Astrocyte (in vitro differentiated cells and primary cell): ENCODE measurements at regions not wholly inside any gene's neighbourhood (a gene's known extent, or its start where the extent isn't known, plus 50 kb on each side); places are given as distances from the start of the nearest gene placed in this dataset.

Source experiments
- CTCF ChIP-seq: IDR thresholded peaks from 2 replicates; pipeline ENCODE4 v1.5.1; 2011; ENCODE audit warnings: low read depth, mild to moderate bottlenecking, inconsistent platforms, low read length, moderate library complexity; ENCODE audit not compliant: insufficient read depth
- EZH2 ChIP-seq: IDR thresholded peaks from 2 replicates; pipeline ENCODE4 v1.6.1; 2012; ENCODE audit warnings: mild to moderate bottlenecking, low read length, inconsistent platforms; ENCODE audit not compliant: insufficient read depth

GRCh38 chr5:18523380-18523779, 889.1 kb downstream of the TAF11L14 start:
- TF ChIP-seq CTCF: no peak
- TF ChIP-seq EZH2: no peak
